ENCODE measurements at regions not wholly inside any gene's neighbourhood (a gene's known extent, or its start where the extent isn't known, plus 50 kb on each side); places are given as distances from the start of the nearest gene placed in this dataset.

GRCh38 chr19:32022044-32022640 lies 323.3 kb upstream of the ZNF507 start:
- H3K4me3 ChIP-seq (ENCODE audit: low read depth in 1 of 2, low read length in 2 of 2), result no peak overlapping the region
- H3K9me3 ChIP-seq (ENCODE audit: control insufficient read depth in 2 of 2, insufficient read depth in 1 of 2, low read depth in 1 of 2, low read length in 1 of 2), result peaks cover 0 to 5% of the 10 kb centered on the region in 2 donors
- 54 to 59% methylated on average over 9 of the region's 9 CpGs for WGBS, 2 donors
- H3K27me3 ChIP-seq (ENCODE audit: control insufficient read depth in 1 of 2, insufficient read depth in 2 of 2, low read length in 2 of 2), result no peaks in the 10 kb centered on the region
- H3K4me1 ChIP-seq (ENCODE audit: control insufficient read depth in 2 of 2, insufficient read depth in 2 of 2, low read length in 1 of 2), result no peaks in the 10 kb centered on the region
- no peaks in the 10 kb centered on the region for H3K36me3 ChIP-seq (ENCODE audit: control insufficient read depth in 2 of 2, insufficient read depth in 2 of 2, low read length in 1 of 2)
- H3K27ac ChIP-seq (ENCODE audit: low read depth in 2 of 2, low read length in 1 of 2), result no peak overlapping the region

GRCh38 chr19:32022731-32023563 lies 322.5 kb upstream of the ZNF507 start:
- Histone ChIP-seq H3K36me3 (ENCODE audit: control insufficient read depth in 2 of 2, insufficient read depth in 2 of 2, low read length in 1 of 2) (no peaks in the 10 kb centered on the region), H3K4me1 (ENCODE audit: control insufficient read depth in 2 of 2, insufficient read depth in 2 of 2, low read length in 1 of 2) (no peaks in the 10 kb centered on the region), H3K27me3 (ENCODE audit: control insufficient read depth in 1 of 2, insufficient read depth in 2 of 2, low read length in 2 of 2) (no peaks in the 10 kb centered on the region), H3K9me3 (ENCODE audit: control insufficient read depth in 2 of 2, insufficient read depth in 1 of 2, low read depth in 1 of 2, low read length in 1 of 2) (peaks cover 7 to 8% of the 10 kb centered on the region in 2 donors), H3K4me3 (ENCODE audit: low read depth in 1 of 2, low read length in 2 of 2) (no peak overlapping the region), H3K27ac (ENCODE audit: low read depth in 2 of 2, low read length in 1 of 2) (no peak overlapping the region)
- WGBS, 2 donors, result 31 to 36% methylated on average over 29 of the region's 29 CpGs

DNA sequence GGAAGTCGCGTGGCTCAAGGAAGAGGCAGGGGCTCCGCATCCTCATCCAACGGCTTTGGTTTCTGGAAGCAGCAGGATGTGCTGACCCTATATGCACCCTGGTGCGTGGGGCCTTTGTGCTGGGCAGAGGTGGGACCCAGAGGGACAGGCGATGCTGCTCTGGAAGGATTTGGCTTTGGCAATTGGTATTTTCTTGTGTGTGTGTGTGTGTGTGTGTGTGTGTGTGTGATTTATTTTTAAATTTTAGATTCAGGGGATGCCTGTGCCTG lies 321.9 kb upstream of the ZNF507 start:
- 50 to 55% methylated on average over 6 of the region's 6 CpGs for WGBS, 2 donors
- Histone ChIP-seq H3K4me3 (ENCODE audit: low read depth in 1 of 2, low read length in 2 of 2) (no peak overlapping the region), H3K36me3 (ENCODE audit: control insufficient read depth in 2 of 2, insufficient read depth in 2 of 2, low read length in 1 of 2) (no peaks in the 10 kb centered on the region), H3K27me3 (ENCODE audit: control insufficient read depth in 1 of 2, insufficient read depth in 2 of 2, low read length in 2 of 2) (no peaks in the 10 kb centered on the region), H3K9me3 (ENCODE audit: control insufficient read depth in 2 of 2, insufficient read depth in 1 of 2, low read depth in 1 of 2, low read length in 1 of 2) (peaks cover 8 to 10% of the 10 kb centered on the region in 2 donors), H3K27ac (ENCODE audit: low read depth in 2 of 2, low read length in 1 of 2) (no peak overlapping the region), H3K4me1 (ENCODE audit: control insufficient read depth in 2 of 2, insufficient read depth in 2 of 2, low read length in 1 of 2) (no peaks in the 10 kb centered on the region)

- H3K4me1 ChIP-seq (ENCODE audit: control insufficient read depth in 2 of 2, insufficient read depth in 2 of 2, low read length in 1 of 2), result no peaks in the 10 kb centered on the region
- no peak overlapping the region for H3K4me3 ChIP-seq (ENCODE audit: low read depth in 1 of 2, low read length in 2 of 2)
- no peaks in the 10 kb centered on the region for H3K27me3 ChIP-seq (ENCODE audit: control insufficient read depth in 1 of 2, insufficient read depth in 2 of 2, low read length in 2 of 2)
- peaks cover 8 to 10% of the 10 kb centered on the region in 2 donors for H3K9me3 ChIP-seq (ENCODE audit: control insufficient read depth in 2 of 2, insufficient read depth in 1 of 2, low read depth in 1 of 2, low read length in 1 of 2)
- no peak overlapping the region for H3K27ac ChIP-seq (ENCODE audit: low read depth in 2 of 2, low read length in 1 of 2)
- 75 to 80% methylated on average over 6 of the region's 6 CpGs for WGBS, 2 donors
- no peaks in the 10 kb centered on the region for H3K36me3 ChIP-seq (ENCODE audit: control insufficient read depth in 2 of 2, insufficient read depth in 2 of 2, low read length in 1 of 2)
These were observed 316.2 kb upstream of the ZNF507 start for GRCh38 chr19:32029235-32029634.

DNA sequence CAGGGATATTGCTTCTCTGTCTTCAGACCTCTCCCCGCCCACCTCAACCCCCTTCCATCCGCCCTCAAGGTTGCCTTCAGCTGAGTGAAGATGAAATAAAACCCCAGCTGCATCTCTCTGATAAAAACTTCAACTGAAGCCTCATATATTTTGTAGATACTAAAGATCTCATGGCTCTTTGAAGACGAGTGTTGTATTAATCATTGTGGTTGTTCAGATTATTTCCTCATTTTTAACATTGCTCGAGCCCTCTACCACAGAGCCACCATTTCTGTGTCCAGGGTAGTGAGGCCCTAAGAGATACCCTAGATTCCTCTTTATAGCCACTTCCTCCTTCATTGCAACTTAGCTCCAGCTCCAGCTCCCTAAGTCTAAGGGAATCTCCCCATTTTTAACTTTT lies 312.8 kb upstream of the ZNF507 start:
- Histone ChIP-seq H3K27me3 (ENCODE audit: control insufficient read depth in 1 of 2, insufficient read depth in 2 of 2, low read length in 2 of 2) (no peaks in the 10 kb centered on the region), H3K27ac (ENCODE audit: low read depth in 2 of 2, low read length in 1 of 2) (no peak overlapping the region), H3K4me3 (ENCODE audit: low read depth in 1 of 2, low read length in 2 of 2) (no peak overlapping the region), H3K4me1 (ENCODE audit: control insufficient read depth in 2 of 2, insufficient read depth in 2 of 2, low read length in 1 of 2) (no peaks in the 10 kb centered on the region), H3K9me3 (ENCODE audit: control insufficient read depth in 2 of 2, insufficient read depth in 1 of 2, low read depth in 1 of 2, low read length in 1 of 2) (peaks cover 2 to 4% of the 10 kb centered on the region in 2 donors), H3K36me3 (ENCODE audit: control insufficient read depth in 2 of 2, insufficient read depth in 2 of 2, low read length in 1 of 2) (no peaks in the 10 kb centered on the region)
- WGBS, 2 donors, result 63% methylated on average over 4 of the region's 4 CpGs

DNA sequence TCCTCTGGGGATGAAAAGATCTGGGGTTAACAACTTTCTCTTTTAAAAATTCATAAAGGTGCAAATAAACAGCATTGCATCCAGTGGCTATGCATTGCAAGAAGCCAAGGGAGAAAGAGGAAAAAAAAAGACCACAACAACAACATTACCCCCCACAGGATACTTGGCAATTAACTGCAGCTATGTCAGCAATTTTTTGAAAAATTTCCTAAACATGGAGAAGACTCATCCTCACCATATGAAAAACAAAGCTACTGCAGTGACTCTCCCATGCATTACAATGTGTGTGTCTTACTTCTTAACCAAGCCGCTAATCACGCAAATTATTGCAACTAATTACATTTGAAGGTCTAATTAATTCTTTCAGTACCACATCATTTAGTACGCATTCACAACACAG lies 309.8 kb upstream of the ZNF507 start:
- Histone ChIP-seq H3K4me1 (ENCODE audit: control insufficient read depth in 2 of 2, insufficient read depth in 2 of 2, low read length in 1 of 2) (no peaks in the 10 kb centered on the region), H3K9me3 (ENCODE audit: control insufficient read depth in 2 of 2, insufficient read depth in 1 of 2, low read depth in 1 of 2, low read length in 1 of 2) (no peaks in the 10 kb centered on the region), H3K27ac (ENCODE audit: low read depth in 2 of 2, low read length in 1 of 2) (no peak overlapping the region), H3K27me3 (ENCODE audit: control insufficient read depth in 1 of 2, insufficient read depth in 2 of 2, low read length in 2 of 2) (no peaks in the 10 kb centered on the region), H3K36me3 (ENCODE audit: control insufficient read depth in 2 of 2, insufficient read depth in 2 of 2, low read length in 1 of 2) (no peaks in the 10 kb centered on the region), H3K4me3 (ENCODE audit: low read depth in 1 of 2, low read length in 2 of 2) (no peak overlapping the region)
- WGBS, 2 donors, result 92 to 94% methylated on average over 3 of the region's 3 CpGs

DNA sequence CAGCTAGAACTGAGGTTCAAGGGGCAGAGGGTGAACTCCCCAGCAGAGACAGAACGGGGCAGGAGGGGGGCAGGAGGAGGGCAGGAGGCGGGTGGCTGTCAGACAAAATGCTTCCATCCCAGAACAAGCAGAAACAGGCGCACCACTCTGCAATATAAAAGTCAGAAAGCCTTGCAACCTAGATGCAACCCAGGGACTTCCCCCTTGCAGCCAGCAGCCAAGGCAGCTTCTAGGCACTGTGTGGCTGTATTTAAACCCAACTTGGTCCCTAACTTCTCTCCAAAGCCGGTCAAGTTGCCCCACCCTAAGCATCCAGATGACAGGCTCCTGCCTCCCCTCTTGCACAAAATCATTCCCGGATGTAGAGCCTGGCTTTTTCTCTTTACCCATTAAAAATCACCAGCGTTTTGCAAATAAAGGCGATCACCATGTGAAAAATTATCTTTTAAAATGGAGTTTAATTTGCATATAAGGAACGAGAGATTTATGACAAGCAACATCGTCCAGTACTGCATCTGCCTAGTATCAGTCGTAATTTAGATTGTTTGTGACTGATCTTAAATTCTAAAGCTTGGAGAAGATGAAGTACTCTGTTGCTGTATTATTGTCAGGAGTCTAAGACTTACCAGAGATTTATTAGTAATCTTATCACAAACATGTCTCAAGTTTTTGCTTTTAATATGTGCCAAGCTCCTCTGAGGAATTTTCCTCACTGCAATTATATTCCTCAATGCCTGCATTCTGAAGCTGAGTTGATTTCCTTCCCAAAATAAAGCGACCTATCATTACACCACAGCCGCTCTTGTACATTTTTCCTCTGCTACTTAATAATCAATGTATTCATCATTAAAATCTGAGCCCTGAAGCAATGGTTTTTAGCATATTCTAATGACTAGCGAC lies 307.1 kb upstream of the ZNF507 start:
- H3K9me3 ChIP-seq (ENCODE audit: control insufficient read depth in 2 of 2, insufficient read depth in 1 of 2, low read depth in 1 of 2, low read length in 1 of 2), result no peaks in the 10 kb centered on the region
- H3K4me3 ChIP-seq (ENCODE audit: low read depth in 1 of 2, low read length in 2 of 2), result no peak overlapping the region
- no peaks in the 10 kb centered on the region for H3K27me3 ChIP-seq (ENCODE audit: control insufficient read depth in 1 of 2, insufficient read depth in 2 of 2, low read length in 2 of 2)
- no peaks in the 10 kb centered on the region for H3K36me3 ChIP-seq (ENCODE audit: control insufficient read depth in 2 of 2, insufficient read depth in 2 of 2, low read length in 1 of 2)
- 46 to 53% methylated on average over 13 of the region's 13 CpGs for WGBS, 2 donors
- no peak overlapping the region for H3K27ac ChIP-seq (ENCODE audit: low read depth in 2 of 2, low read length in 1 of 2)
- H3K4me1 ChIP-seq (ENCODE audit: control insufficient read depth in 2 of 2, insufficient read depth in 2 of 2, low read length in 1 of 2), result no peaks in the 10 kb centered on the region

- Histone ChIP-seq H3K4me3 (ENCODE audit: low read depth in 1 of 2, low read length in 2 of 2) (no peak overlapping the region), H3K27ac (ENCODE audit: low read depth in 2 of 2, low read length in 1 of 2) (no peak overlapping the region), H3K9me3 (ENCODE audit: control insufficient read depth in 2 of 2, insufficient read depth in 1 of 2, low read depth in 1 of 2, low read length in 1 of 2) (no peaks in the 10 kb centered on the region), H3K4me1 (ENCODE audit: control insufficient read depth in 2 of 2, insufficient read depth in 2 of 2, low read length in 1 of 2) (no peaks in the 10 kb centered on the region), H3K36me3 (ENCODE audit: control insufficient read depth in 2 of 2, insufficient read depth in 2 of 2, low read length in 1 of 2) (no peaks in the 10 kb centered on the region), H3K27me3 (ENCODE audit: control insufficient read depth in 1 of 2, insufficient read depth in 2 of 2, low read length in 2 of 2) (no peaks in the 10 kb centered on the region)
- 48 to 65% methylated on average over 6 of the region's 6 CpGs for WGBS, 2 donors
These were observed 306.4 kb upstream of the ZNF507 start for GRCh38 chr19:32038961-32039360.

DNA sequence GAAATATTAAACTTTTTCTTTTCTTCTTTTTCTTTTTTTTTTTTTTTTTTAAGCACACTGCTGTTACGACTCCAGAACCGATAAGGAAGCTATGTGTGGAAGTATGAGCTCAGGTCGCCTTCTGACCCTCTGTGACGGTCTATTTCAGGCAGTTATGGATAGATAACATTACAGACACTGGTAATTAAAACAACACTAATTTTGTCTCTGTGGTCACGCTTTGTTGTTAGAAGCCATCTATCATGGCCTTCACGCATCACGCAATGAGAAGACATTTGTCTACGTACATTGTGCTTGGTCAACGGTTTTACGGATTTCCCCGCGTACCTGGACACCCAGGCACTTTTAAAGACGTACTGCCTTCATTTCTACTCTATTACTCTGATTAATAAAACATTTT lies 306.0 kb upstream of the ZNF507 start:
- WGBS, 2 donors, result 78 to 81% methylated on average over 13 of the region's 13 CpGs
- no peaks in the 10 kb centered on the region for H3K36me3 ChIP-seq (ENCODE audit: control insufficient read depth in 2 of 2, insufficient read depth in 2 of 2, low read length in 1 of 2)
- no peaks in the 10 kb centered on the region for H3K4me1 ChIP-seq (ENCODE audit: control insufficient read depth in 2 of 2, insufficient read depth in 2 of 2, low read length in 1 of 2)
- H3K9me3 ChIP-seq (ENCODE audit: control insufficient read depth in 2 of 2, insufficient read depth in 1 of 2, low read depth in 1 of 2, low read length in 1 of 2), result no peaks in the 10 kb centered on the region
- H3K4me3 ChIP-seq (ENCODE audit: low read depth in 1 of 2, low read length in 2 of 2), result no peak overlapping the region
- no peaks in the 10 kb centered on the region for H3K27me3 ChIP-seq (ENCODE audit: control insufficient read depth in 1 of 2, insufficient read depth in 2 of 2, low read length in 2 of 2)
- H3K27ac ChIP-seq (ENCODE audit: low read depth in 2 of 2, low read length in 1 of 2), result no peak overlapping the region
